NT2/D1 (cell line): ENCODE measurements at regions not wholly inside any gene's neighbourhood (a gene's known extent, or its start where the extent isn't known, plus 50 kb on each side); places are given as distances from the start of the nearest gene placed in this dataset.

Experiments used
- SUZ12 ChIP-seq: IDR thresholded peaks from 2 replicates; pipeline ENCODE4 v1.6.1; 2011; ENCODE audit not compliant: insufficient read length, insufficient read depth; ENCODE audit errors: extremely low read depth
- YY1 ChIP-seq: IDR thresholded peaks from 2 replicates; pipeline ENCODE4 v1.6.1; 2011; ENCODE audit not compliant: insufficient read length, insufficient read depth

GRCh38 chr12:125773033-125773640, 707.9 kb downstream of the AACS start:
- no peak for TF ChIP-seq YY1
- no peak for TF ChIP-seq SUZ12
